SK-N-SH (cell line): ENCODE measurements at regions not wholly inside any gene's neighbourhood (a gene's known extent, or its start where the extent isn't known, plus 50 kb on each side); places are given as distances from the start of the nearest gene placed in this dataset.

Source experiments
- CTCF ChIA-PET: fragments of 300-600, 350-600 bp; formaldehyde crosslinking; extraction: SDS; loops from one replicate; lab custom pipeline; 2021; lab: Yijun Ruan, JAX
- POLR2A ChIA-PET: fragments of 350-600 bp; sonication (Branson Sonifier 250); formaldehyde crosslinking; extraction: SDS; loops from one replicate; lab custom pipeline; 2020; ENCODE audit warnings: antibody characterized with exemption, inconsistent platforms; lab: Yijun Ruan, JAX
- DNase-seq: peaks from one replicate; pipeline ENCODE4 v3.0.0; 2012
- H2AFZ ChIP-seq: fragments of 200-600 bp; sonication (generic); 2 replicates; pipeline ENCODE4 v1.8.1; 2016; ENCODE audit warnings: antibody characterized with exemption, mild to moderate bottlenecking, low read depth
- H3F3A ChIP-seq: fragments of 200-600 bp; sonication (generic); replicated peaks from 2 replicates; pipeline ENCODE3; 2016; ENCODE audit warnings: antibody characterized with exemption, mild to moderate bottlenecking; ENCODE audit not compliant: insufficient read depth
- H3K27ac ChIP-seq, 2 experiments: fragments of 200-500 bp in 1 of 2; fragments of 200-600 bp in 1 of 2; sonication (Bioruptor generic) in 1 of 2; sonication (generic), shearing (Covaris generic) in 1 of 2; 2 replicates each; pipeline versions ENCODE4 v1.5.1 to v1.6.1; 2014 to 2016; ENCODE audit warnings: low read depth in 2 of 2, inconsistent platforms in 1 of 2, low read length in 1 of 2, mild to moderate bottlenecking in 1 of 2, mixed read lengths in 1 of 2
- H3K27me3 ChIP-seq: fragments of 200-600 bp; sonication (generic), shearing (Covaris generic); 2 replicates; pipeline ENCODE4 v1.6.1; 2016; ENCODE audit warnings: mixed run types; ENCODE audit not compliant: insufficient read depth
- H3K36me3 ChIP-seq, 2 experiments: fragments of 200-500 bp in 1 of 2; fragments of 200-600 bp in 1 of 2; sonication (Bioruptor generic) in 1 of 2; sonication (generic) in 1 of 2; replicated peaks in 1 of 2; 2 replicates each; pipeline versions ENCODE3 to v1.5.1; 2014 to 2016; ENCODE audit warnings: low read length in 1 of 2, mild to moderate bottlenecking in 1 of 2; ENCODE audit not compliant: insufficient read depth in 2 of 2, control insufficient read depth in 1 of 2
- H3K4me1 ChIP-seq, 2 experiments: fragments of 200-500 bp in 1 of 2; fragments of 200-600 bp in 1 of 2; sonication (Bioruptor generic) in 1 of 2; sonication (generic), shearing (Covaris generic) in 1 of 2; 2 replicates each; pipeline versions ENCODE4 v1.5.1 to v1.6.1; 2014 to 2016; ENCODE audit warnings: low read depth in 1 of 2, low read length in 1 of 2, mixed run types in 1 of 2; ENCODE audit not compliant: insufficient read depth in 2 of 2, control insufficient read depth in 1 of 2
- H3K4me2 ChIP-seq: fragments of 200-600 bp; sonication (generic), shearing (Covaris generic); 2 replicates; pipeline ENCODE4 v1.6.1; 2017; ENCODE audit warnings: mixed run types
- H3K4me3 ChIP-seq, 2 experiments: fragments of 200-500 bp in 1 of 2; fragments of 200-600 bp in 1 of 2; sonication (Bioruptor generic) in 1 of 2; sonication (generic), shearing (Covaris generic) in 1 of 2; 2 replicates each; pipeline versions ENCODE4 v1.5.1 to v1.8.1; 2014 to 2016; ENCODE audit warnings: low read depth in 2 of 2, inconsistent platforms in 1 of 2, low read length in 1 of 2, mild to moderate bottlenecking in 1 of 2, mixed read lengths in 1 of 2, moderate library complexity in 1 of 2
- H3K79me2 ChIP-seq: fragments of 200-600 bp; sonication (generic); 2 replicates; pipeline ENCODE4 v1.8.1; 2017; ENCODE audit warnings: mild to moderate bottlenecking; ENCODE audit not compliant: insufficient read depth
- H3K9ac ChIP-seq: fragments of 200-600 bp; sonication (generic); 2 replicates; pipeline ENCODE4 v1.6.1; 2017; ENCODE audit warnings: mixed run types
- H3K9me2 ChIP-seq: fragments of 200-600 bp; sonication (generic); 2 replicates; pipeline ENCODE4 v1.6.1; 2017; ENCODE audit warnings: mixed run types
- H3K9me3 ChIP-seq: fragments of 200-600 bp; sonication (generic); 2 replicates; pipeline ENCODE4 v1.6.1; 2017; ENCODE audit warnings: mixed run types, mild to moderate bottlenecking, moderate library complexity
- H4K20me1 ChIP-seq: fragments of 200-600 bp; sonication (generic); 2 replicates; pipeline ENCODE4 v1.6.1; 2017; ENCODE audit warnings: mild to moderate bottlenecking, mixed run types; ENCODE audit not compliant: insufficient read depth
- CHD2 ChIP-seq: fragments of 150-350 bp; IDR thresholded peaks from 2 replicates; pipeline ENCODE4 v1.6.1; 2018; ENCODE audit warnings: low read length; ENCODE audit not compliant: partially characterized antibody
- FOSL2 ChIP-seq: IDR thresholded peaks from 2 replicates; pipeline ENCODE4 v1.4.0; 2012; ENCODE audit warnings: low read depth, mild to moderate bottlenecking, moderate library complexity, borderline replicate concordance
- FOXJ3 ChIP-seq: sonication (generic); formaldehyde crosslinking; IDR thresholded peaks from 2 replicates; pipeline ENCODE4 v1.5.1; 2020; ENCODE audit warnings: mild to moderate bottlenecking, missing genetic modification reagents
- FOXM1 ChIP-seq: IDR thresholded peaks from 2 replicates; pipeline ENCODE4 v1.4.0; 2012; ENCODE audit warnings: low read depth, mild to moderate bottlenecking
- RXRA ChIP-seq: IDR thresholded peaks from 2 replicates; pipeline ENCODE4 v1.4.0; 2012; ENCODE audit warnings: low read depth, mild to moderate bottlenecking, borderline replicate concordance
- SMC3 ChIP-seq: IDR thresholded peaks from 2 replicates; pipeline ENCODE4 v1.6.1; 2012; ENCODE audit warnings: low read depth, low read length, improper control_type of control experiment
- TEAD4 ChIP-seq: IDR thresholded peaks from 2 replicates; pipeline ENCODE4 v1.4.0; 2012; ENCODE audit warnings: mild to moderate bottlenecking, borderline replicate concordance; ENCODE audit not compliant: insufficient read depth
- YY1 ChIP-seq: IDR thresholded peaks from 2 replicates; pipeline ENCODE4 v1.4.0; 2012; ENCODE audit warnings: low read depth, mild to moderate bottlenecking
- WGBS: methylation state at CpG from one replicate; pipeline ENCODE4 v1.1.6; 2017; ENCODE audit warnings: low lambda C conversion rate; 5-methylcytosine and 5-hydroxymethylcytosine counted together
- TF ChIP-seq, protein P1 (sequence below): IDR thresholded peaks from 2 replicates; pipeline ENCODE4; 2012
- TF ChIP-seq, protein P2 (sequence below): IDR thresholded peaks from 2 replicates; pipeline ENCODE4 v1.4.0; 2012; ENCODE audit warnings: low read depth, borderline replicate concordance
- TF ChIP-seq, protein P3 (sequence below): fragments of 200-600 bp; sonication (generic); IDR thresholded peaks from 2 replicates; pipeline ENCODE4 v1.6.1; 2017; ENCODE audit warnings: antibody characterized with exemption, mild to moderate bottlenecking, moderate library complexity

DNA sequence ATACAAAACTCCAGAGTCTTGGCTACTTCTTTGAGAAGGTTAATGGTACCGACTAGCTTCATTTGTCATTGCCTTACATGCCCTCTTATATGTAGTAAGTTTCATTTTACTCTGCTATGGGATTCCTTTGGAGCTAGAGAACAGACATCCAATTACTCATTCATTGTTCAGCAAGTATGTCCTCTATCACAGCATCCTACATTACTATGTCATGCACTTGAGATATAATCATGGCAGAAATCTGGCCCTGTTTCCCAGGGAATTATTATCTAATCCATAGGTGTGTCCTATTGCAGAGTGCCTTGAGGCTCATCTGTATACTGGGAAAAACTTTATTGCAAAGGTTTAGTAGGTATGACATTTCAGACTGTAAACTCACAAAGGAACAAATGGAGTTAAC lies 333.1 kb upstream of the NECTIN3 start:
- no peaks in the 10 kb centered on the region for H3K79me2 ChIP-seq
- no peaks in the 10 kb centered on the region for H4K20me1 ChIP-seq
- H3K4me2 ChIP-seq, result no peak overlapping the region
- TF ChIP-seq, protein P1, sequence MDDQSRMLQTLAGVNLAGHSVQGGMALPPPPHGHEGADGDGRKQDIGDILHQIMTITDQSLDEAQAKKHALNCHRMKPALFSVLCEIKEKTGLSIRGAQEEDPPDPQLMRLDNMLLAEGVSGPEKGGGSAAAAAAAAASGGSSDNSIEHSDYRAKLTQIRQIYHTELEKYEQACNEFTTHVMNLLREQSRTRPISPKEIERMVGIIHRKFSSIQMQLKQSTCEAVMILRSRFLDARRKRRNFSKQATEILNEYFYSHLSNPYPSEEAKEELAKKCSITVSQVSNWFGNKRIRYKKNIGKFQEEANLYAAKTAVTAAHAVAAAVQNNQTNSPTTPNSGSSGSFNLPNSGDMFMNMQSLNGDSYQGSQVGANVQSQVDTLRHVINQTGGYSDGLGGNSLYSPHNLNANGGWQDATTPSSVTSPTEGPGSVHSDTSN, result peak; percentile 31; the same call in 1 of the 2 replicates
- TF ChIP-seq FOSL2, result no peak
- H3K9me2 ChIP-seq, result no peaks in the 10 kb centered on the region
- no peaks in the 10 kb centered on the region for H3K27me3 ChIP-seq
- WGBS, result 83% methylated on average over 1 of the region's 1 CpG
- no peak for DNase-seq
- no peak overlapping the region for H3K4me3 ChIP-seq
- H3K4me1 ChIP-seq, result peaks cover 0 to 2% of the 10 kb centered on the region in 2 experiments; a peak in 2 of 4 replicates
- CTCF ChIA-PET, result no interaction called here
- H3K36me3 ChIP-seq, result no peaks in the 10 kb centered on the region
- no peak overlapping the region; a peak in 1 of 4 replicates for H3K27ac ChIP-seq
- POLR2A ChIA-PET, result no interaction called here
- H2AFZ ChIP-seq, result no peak overlapping the region
- H3K9ac ChIP-seq, result no peak overlapping the region
- no peaks in the 10 kb centered on the region for H3K9me3 ChIP-seq
- H3F3A ChIP-seq, result no peaks in the 10 kb centered on the region

DNA sequence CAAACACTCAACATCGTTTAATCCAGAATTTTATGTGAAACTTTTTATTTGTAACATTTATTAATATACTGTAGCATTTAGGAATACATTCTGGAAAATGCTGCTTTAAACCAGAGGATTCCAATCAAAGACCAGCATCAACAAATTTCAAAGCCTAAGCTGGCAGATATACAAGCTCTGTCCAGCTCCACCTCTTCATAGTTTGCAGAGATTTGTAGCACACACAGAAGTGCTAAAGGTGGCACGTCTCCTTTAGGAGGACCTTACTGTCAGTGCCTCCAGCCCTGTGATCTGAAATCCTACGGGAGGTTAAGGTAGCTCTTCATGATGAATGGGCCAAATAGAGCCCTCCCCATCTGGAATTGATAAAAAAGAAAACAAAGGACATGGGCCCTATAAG lies 329.7 kb upstream of the NECTIN3 start:
- DNase-seq, result peak; percentile 25
- Histone ChIP-seq H3K4me3 (no peak overlapping the region), H3K27ac (no peak overlapping the region), H3K9me3 (0 out of 2 replicates have a peak, but pooled peaks cover 3% of the 10 kb centered on the region), H2AFZ (no peak overlapping the region), H3K27me3 (no peaks in the 10 kb centered on the region), H3F3A (no peaks in the 10 kb centered on the region), H3K4me2 (no peak overlapping the region), H3K36me3 (no peaks in the 10 kb centered on the region), H3K9me2 (no peaks in the 10 kb centered on the region), H4K20me1 (no peaks in the 10 kb centered on the region), H3K4me1 (peaks cover 0 to 2% of the 10 kb centered on the region in 2 experiments; a peak in 2 of 4 replicates), H3K9ac (no peak overlapping the region), H3K79me2 (no peaks in the 10 kb centered on the region)
- POLR2A ChIA-PET, result no interaction called here
- 75% methylated on average over 3 of the region's 3 CpGs for WGBS
- CTCF ChIA-PET, result interaction anchor here (0.6 to 0.9 kb wide), 2 partner anchors 19 to 115 kb away, joined by 3 read pairs; no protein-coding TSS in a partner anchor
- TF ChIP-seq, protein P1, result no peak
- TF ChIP-seq, protein P2, sequence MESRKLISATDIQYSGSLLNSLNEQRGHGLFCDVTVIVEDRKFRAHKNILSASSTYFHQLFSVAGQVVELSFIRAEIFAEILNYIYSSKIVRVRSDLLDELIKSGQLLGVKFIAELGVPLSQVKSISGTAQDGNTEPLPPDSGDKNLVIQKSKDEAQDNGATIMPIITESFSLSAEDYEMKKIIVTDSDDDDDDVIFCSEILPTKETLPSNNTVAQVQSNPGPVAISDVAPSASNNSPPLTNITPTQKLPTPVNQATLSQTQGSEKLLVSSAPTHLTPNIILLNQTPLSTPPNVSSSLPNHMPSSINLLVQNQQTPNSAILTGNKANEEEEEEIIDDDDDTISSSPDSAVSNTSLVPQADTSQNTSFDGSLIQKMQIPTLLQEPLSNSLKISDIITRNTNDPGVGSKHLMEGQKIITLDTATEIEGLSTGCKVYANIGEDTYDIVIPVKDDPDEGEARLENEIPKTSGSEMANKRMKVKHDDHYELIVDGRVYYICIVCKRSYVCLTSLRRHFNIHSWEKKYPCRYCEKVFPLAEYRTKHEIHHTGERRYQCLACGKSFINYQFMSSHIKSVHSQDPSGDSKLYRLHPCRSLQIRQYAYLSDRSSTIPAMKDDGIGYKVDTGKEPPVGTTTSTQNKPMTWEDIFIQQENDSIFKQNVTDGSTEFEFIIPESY, result no peak

DNA sequence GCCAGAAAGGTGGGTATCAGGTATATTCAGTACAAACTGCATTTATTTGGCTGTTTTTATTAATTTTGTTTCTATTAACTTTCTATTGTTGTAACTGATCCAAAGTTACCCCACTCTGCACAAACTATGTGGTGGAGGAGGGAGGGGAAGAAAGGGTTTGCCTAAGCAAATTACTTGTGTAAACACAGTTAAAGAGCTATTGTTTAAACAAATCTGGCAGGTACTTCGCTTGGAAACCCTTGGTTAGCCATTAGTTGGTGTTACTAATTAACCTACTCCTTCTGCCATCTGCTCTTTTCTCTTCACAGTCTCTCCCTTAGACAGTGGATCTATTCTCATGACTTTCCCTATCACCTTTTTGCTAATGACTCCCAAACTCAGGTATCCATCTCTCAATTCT lies 328.4 kb upstream of the NECTIN3 start:
- Histone ChIP-seq H3K36me3 (no peaks in the 10 kb centered on the region), H3K79me2 (no peaks in the 10 kb centered on the region), H3K4me1 (peaks cover 0 to 2% of the 10 kb centered on the region in 2 experiments; a peak in 2 of 4 replicates), H3K27me3 (no peaks in the 10 kb centered on the region), H3K4me3 (no peak overlapping the region), H4K20me1 (no peaks in the 10 kb centered on the region), H3K27ac (no peak overlapping the region), H2AFZ (no peak overlapping the region), H3K9me3 (0 out of 2 replicates have a peak, but pooled peaks cover 3% of the 10 kb centered on the region), H3K4me2 (no peak overlapping the region), H3K9me2 (no peaks in the 10 kb centered on the region), H3K9ac (no peak overlapping the region), H3F3A (no peaks in the 10 kb centered on the region)
- no peak for DNase-seq
- CTCF ChIA-PET, result interaction anchor here (0.9 kb wide), 1 partner anchor 20 kb away, joined by 3 read pairs; no protein-coding TSS in a partner anchor
- POLR2A ChIA-PET, result no interaction called here
- 50% methylated on average over 1 of the region's 1 CpG for WGBS
- TF ChIP-seq, protein P3, sequence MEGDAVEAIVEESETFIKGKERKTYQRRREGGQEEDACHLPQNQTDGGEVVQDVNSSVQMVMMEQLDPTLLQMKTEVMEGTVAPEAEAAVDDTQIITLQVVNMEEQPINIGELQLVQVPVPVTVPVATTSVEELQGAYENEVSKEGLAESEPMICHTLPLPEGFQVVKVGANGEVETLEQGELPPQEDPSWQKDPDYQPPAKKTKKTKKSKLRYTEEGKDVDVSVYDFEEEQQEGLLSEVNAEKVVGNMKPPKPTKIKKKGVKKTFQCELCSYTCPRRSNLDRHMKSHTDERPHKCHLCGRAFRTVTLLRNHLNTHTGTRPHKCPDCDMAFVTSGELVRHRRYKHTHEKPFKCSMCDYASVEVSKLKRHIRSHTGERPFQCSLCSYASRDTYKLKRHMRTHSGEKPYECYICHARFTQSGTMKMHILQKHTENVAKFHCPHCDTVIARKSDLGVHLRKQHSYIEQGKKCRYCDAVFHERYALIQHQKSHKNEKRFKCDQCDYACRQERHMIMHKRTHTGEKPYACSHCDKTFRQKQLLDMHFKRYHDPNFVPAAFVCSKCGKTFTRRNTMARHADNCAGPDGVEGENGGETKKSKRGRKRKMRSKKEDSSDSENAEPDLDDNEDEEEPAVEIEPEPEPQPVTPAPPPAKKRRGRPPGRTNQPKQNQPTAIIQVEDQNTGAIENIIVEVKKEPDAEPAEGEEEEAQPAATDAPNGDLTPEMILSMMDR, result no peak
- TF ChIP-seq SMC3 (no peak), FOXJ3 (CRISPR knock-in tag) (no peak), YY1 (no peak), TEAD4 (no peak), RXRA (no peak), CHD2 (no peak), FOXM1 (no peak)
